ENCODE measurements at regions not wholly inside any gene's neighbourhood (a gene's known extent, or its start where the extent isn't known, plus 50 kb on each side); places are given as distances from the start of the nearest gene placed in this dataset.

GRCh38 chr14:38870296-38870836 lies 232.7 kb downstream of the SEC23A start:
- no peak for TF ChIP-seq EZH2 (IDR thresholded peaks at IDR 0.05; ENCODE audit: insufficient read depth, poor library complexity, severe bottlenecking)
- TF ChIP-seq EZH2phosphoT487 (IDR thresholded peaks at IDR 0.05; ENCODE audit: insufficient read depth, low read depth), result no peak

All from GM23248 (cell line).